Transverse colon (tissue), 4 donors: ENCODE measurements at regions not wholly inside any gene's neighbourhood (a gene's known extent, or its start where the extent isn't known, plus 50 kb on each side); places are given as distances from the start of the nearest gene placed in this dataset.

Experiments used
- DNase-seq: peaks from one replicate; pipeline ENCODE4 v3.0.0-alpha.2; 2019
- H3K27ac ChIP-seq, 4 donors: fragments of 200-600 bp; sonication (generic); 2 replicates each; pipeline ENCODE4 v1.5.1; 2016 to 2018; ENCODE audit warnings: inconsistent platforms in 4 of 4
- H3K27me3 ChIP-seq: fragments of 200-600 bp; sonication (generic); 2 replicates; pipeline ENCODE4 v1.5.1; 2017; ENCODE audit warnings: inconsistent platforms
- H3K36me3 ChIP-seq, 4 donors: fragments of 200-600 bp; sonication (generic); 2 replicates each; pipeline ENCODE4 v1.5.1; 2017 to 2019; ENCODE audit warnings: inconsistent platforms in 4 of 4
- H3K4me1 ChIP-seq, 4 donors: fragments of 200-600 bp; sonication (generic); 2 replicates each; pipeline ENCODE4 v1.5.1; 2017 to 2020; ENCODE audit warnings: inconsistent platforms in 4 of 4
- H3K4me3 ChIP-seq, 4 donors: fragments of 200-600 bp; sonication (generic); 1 replicate in 1 of 4; 2 replicates in 3 of 4; pipeline versions ENCODE4 v1.5.1 to v1.6.1; 2017 to 2019; ENCODE audit warnings: inconsistent platforms in 4 of 4
- H3K9me3 ChIP-seq, 2 donors: fragments of 200-600 bp; sonication (generic); 2 replicates each; pipeline ENCODE4 v1.5.1; 2017 to 2019; ENCODE audit warnings: inconsistent platforms in 2 of 2
- CTCF ChIP-seq, 5 experiments: fragments of 200-600 bp in 3 of 5; fragments of 450-650 bp in 2 of 5; sonication (generic) in 3 of 5; IDR thresholded peaks; 1 replicate in 2 of 5; 2 replicates in 3 of 5; pipeline ENCODE4 v1.5.1; 2016 to 2017; ENCODE audit warnings: antibody characterized with exemption in 5 of 5, inconsistent platforms in 3 of 5, mild to moderate bottlenecking in 2 of 5, moderate library complexity in 1 of 5
- EP300 ChIP-seq: sonication (generic); formaldehyde crosslinking; IDR thresholded peaks from one replicate; pipeline ENCODE4 v1.6.1; 2017; ENCODE audit warnings: antibody characterized with exemption, low read depth
- POLR2A ChIP-seq: fragments of 450-650 bp; IDR thresholded peaks from one replicate; pipeline ENCODE4 v1.6.1; 2016; ENCODE audit warnings: antibody characterized with exemption, mild to moderate bottlenecking, moderate library complexity
- POLR2AphosphoS5 ChIP-seq, 3 donors: sonication (generic); formaldehyde crosslinking; IDR thresholded peaks; one replicate each; pipeline ENCODE4 v1.6.1; 2016; ENCODE audit warnings: antibody characterized with exemption in 3 of 3
- WGBS, 2 donors: methylation state at CpG; one replicate each; pipeline ENCODE4 v1.1.5; 2018; ENCODE audit warnings: low coverage in 1 of 2; 5-methylcytosine and 5-hydroxymethylcytosine counted together
- in situ Hi-C, 4 donors: fragments of 200-750 bp; cut with MboI; loops; one replicate each; pipeline versions ENCODE4 v1.15.0 to v1.15.1; 2017; ENCODE audit warnings: low sequenced_read_pairs in 3 of 4, low pct_ligation_motif_present in 1 of 4, low pct_unique_long_range_greater_than_20kb in 1 of 4
- intact Hi-C: fragments of 100-400 bp; cut with DNase I; formaldehyde crosslinking; loops from one replicate; pipeline ENCODE4 v1.15.1; 2023; ENCODE audit warnings: low total_unique reads

GRCh38 chr13:47519626-47520025 is 481.4 kb downstream of the SUCLA2 start:
- Histone ChIP-seq H3K9me3 (peaks cover 0 to 5% of the 10 kb centered on the region in 2 donors), H3K27me3 (no peaks in the 10 kb centered on the region), H3K4me1 (no peaks in the 10 kb centered on the region), H3K36me3 (no peaks in the 10 kb centered on the region), H3K27ac (no peak overlapping the region), H3K4me3 (no peak overlapping the region)
- WGBS, 2 donors, result 31 to 41% methylated on average over 2 of the region's 2 CpGs
- in situ Hi-C loops (no loop called here), intact Hi-C loops (no loop called here)
- no peak for DNase-seq
- no peak for TF ChIP-seq CTCF (IDR thresholded peaks at IDR 0.05)
- TF ChIP-seq EP300, result no peak
- no peak for TF ChIP-seq POLR2AphosphoS5 (IDR thresholded peaks at IDR 0.05)
- TF ChIP-seq POLR2A, result no peak

GRCh38 chr13:47518530-47518929 is 482.5 kb downstream of the SUCLA2 start:
- Histone ChIP-seq H3K4me1 (no peaks in the 10 kb centered on the region), H3K36me3 (no peaks in the 10 kb centered on the region), H3K9me3 (peaks cover 0 to 5% of the 10 kb centered on the region in 2 donors), H3K27ac (no peak overlapping the region), H3K27me3 (no peaks in the 10 kb centered on the region), H3K4me3 (no peak overlapping the region)
- no peak for DNase-seq
- WGBS, 2 donors, result 86 to 92% methylated on average over 1 of the region's 1 CpG
- intact Hi-C loops (no loop called here), in situ Hi-C loops (no loop called here)
- TF ChIP-seq POLR2AphosphoS5 (IDR thresholded peaks at IDR 0.05) (no peak), CTCF (IDR thresholded peaks at IDR 0.05) (no peak)

- Histone ChIP-seq H3K4me1 (no peaks in the 10 kb centered on the region), H3K9me3 (peaks cover 0 to 5% of the 10 kb centered on the region in 2 donors), H3K27me3 (no peaks in the 10 kb centered on the region), H3K36me3 (no peaks in the 10 kb centered on the region), H3K27ac (no peak overlapping the region), H3K4me3 (no peak overlapping the region)
- in situ Hi-C loops (no loop called here), intact Hi-C loops (no loop called here)
- no peak for DNase-seq
- WGBS, 2 donors, result 88 to 96% methylated on average over 1 of the region's 1 CpG
- TF ChIP-seq CTCF (IDR thresholded peaks at IDR 0.05), result no peak
- no peak for TF ChIP-seq POLR2A
- no peak for TF ChIP-seq POLR2AphosphoS5 (IDR thresholded peaks at IDR 0.05)
- no peak for TF ChIP-seq EP300
These were observed 489.4 kb downstream of the SUCLA2 start for GRCh38 chr13:47511647-47512046.

- no peak for DNase-seq
- 74 to 80% methylated on average over 2 to 5 of the region's 5 CpGs for WGBS, 2 donors
- Histone ChIP-seq H3K9me3 (no peaks in the 10 kb centered on the region), H3K4me1 (no peaks in the 10 kb centered on the region), H3K4me3 (no peak overlapping the region), H3K36me3 (no peaks in the 10 kb centered on the region), H3K27me3 (no peaks in the 10 kb centered on the region), H3K27ac (no peak overlapping the region)
- TF ChIP-seq CTCF (IDR thresholded peaks at IDR 0.05) (no peak), POLR2AphosphoS5 (IDR thresholded peaks at IDR 0.05) (no peak), POLR2A (no peak), EP300 (no peak)
- in situ Hi-C loops, result no loop called here
- intact Hi-C loops, result no loop called here
These were observed 492.4 kb downstream of the SUCLA2 start for GRCh38 chr13:47508527-47509228.
